NCI-H1694 (cell line): ENCODE measurements at regions not wholly inside any gene's neighbourhood (a gene's known extent, or its start where the extent isn't known, plus 50 kb on each side); places are given as distances from the start of the nearest gene placed in this dataset.
A peak's percentile ranks its signal among the peaks of the same experiment; 100 is the strongest.

Source experiments
- DNase-seq: peaks from one replicate; lab custom pipeline; 2025; lab: John Stamatoyannopoulos, UW

- peak; percentile 93 for DNase-seq
Measured at GRCh38 chr13:39100996-39101738, 62.9 kb downstream of the NHLRC3 start.

GRCh38 chr13:39102981-39103490 lies 64.8 kb downstream of the NHLRC3 start:
- no peak for DNase-seq

- peak; percentile 17 for DNase-seq
Measured at GRCh38 chr13:39105110-39105509, 66.9 kb downstream of the NHLRC3 start.

- DNase-seq = no peak
Measured at GRCh38 chr13:39106216-39107005, 68.2 kb downstream of the NHLRC3 start.

GRCh38 chr13:39107561-39107960 lies 69.3 kb downstream of the NHLRC3 start:
- DNase-seq = peak; percentile 93

GRCh38 chr13:39108783-39109182 lies 70.5 kb downstream of the NHLRC3 start:
- no peak for DNase-seq

- DNase-seq = no peak
Measured at GRCh38 chr13:39110518-39111097, 72.4 kb downstream of the NHLRC3 start.

- DNase-seq = no peak
Measured at GRCh38 chr13:39111145-39111544, 72.9 kb downstream of the NHLRC3 start.

- no peak for DNase-seq
Measured at GRCh38 chr13:39119422-39119821, 81.2 kb downstream of the NHLRC3 start.

- no peak for DNase-seq
Measured at GRCh38 chr13:39123578-39123977, 85.3 kb downstream of the NHLRC3 start.

- DNase-seq = peak; percentile 15
Measured at GRCh38 chr13:39129213-39129612, 91.0 kb downstream of the NHLRC3 start.

GRCh38 chr13:39130301-39130700 lies 92.0 kb downstream of the NHLRC3 start:
- DNase-seq = no peak

- no peak for DNase-seq
Measured at GRCh38 chr13:39132286-39133230, 94.3 kb downstream of the NHLRC3 start.

GRCh38 chr13:39133781-39134180 lies 95.5 kb downstream of the NHLRC3 start:
- no peak for DNase-seq

- no peak for DNase-seq
Measured at GRCh38 chr13:39134574-39134973, 96.3 kb downstream of the NHLRC3 start.

- no peak for DNase-seq
Measured at GRCh38 chr13:39144391-39144790, 106.1 kb downstream of the NHLRC3 start.

- no peak for DNase-seq
Measured at GRCh38 chr13:39144941-39145533, 106.8 kb downstream of the NHLRC3 start.

GRCh38 chr13:39148513-39148961 lies 110.3 kb downstream of the NHLRC3 start:
- no peak for DNase-seq

GRCh38 chr13:39149896-39150295 lies 111.6 kb downstream of the NHLRC3 start:
- DNase-seq = no peak

- DNase-seq = no peak
Measured at GRCh38 chr13:39154041-39154440, 115.8 kb downstream of the NHLRC3 start.

- DNase-seq = no peak
Measured at GRCh38 chr13:39159393-39159792, 121.1 kb downstream of the NHLRC3 start.
